GM19324 (cell line): ENCODE measurements at regions not wholly inside any gene's neighbourhood (a gene's known extent, or its start where the extent isn't known, plus 50 kb on each side); places are given as distances from the start of the nearest gene placed in this dataset.
"Not testable (repeated sequence)": the region's sequence is repeated elsewhere in the genome, so short reads cannot be mapped to it uniquely, and the experiment has no call there.

Source experiments
- ATAC-seq: cut with Tn5 transposase; IDR thresholded peaks from one replicate; pipeline ENCODE4 v1.9.1; 2021; ENCODE audit warnings: mild to moderate bottlenecking, moderate library complexity; ENCODE audit not compliant: unreplicated experiment, low FRiP score

- not testable (repeated sequence) for ATAC-seq
Measured at GRCh38 chr7:68728720-68729119, 869.6 kb upstream of the AUTS2 start.

GRCh38 chr7:68729371-68729770, 868.9 kb upstream of the AUTS2 start:
- ATAC-seq, result no peak

GRCh38 chr7:68730194-68730593, 868.1 kb upstream of the AUTS2 start:
- ATAC-seq, result no peak

GRCh38 chr7:68730964-68731363, 867.3 kb upstream of the AUTS2 start:
- no peak for ATAC-seq

GRCh38 chr7:68733219-68734153, 864.8 kb upstream of the AUTS2 start:
- no peak for ATAC-seq

- ATAC-seq, result no peak
Measured at GRCh38 chr7:68734431-68734830, 863.8 kb upstream of the AUTS2 start.

- ATAC-seq, result no peak
Measured at GRCh38 chr7:68739306-68739705, 859.0 kb upstream of the AUTS2 start.

- ATAC-seq, result no peak
Measured at GRCh38 chr7:68744036-68744435, 854.2 kb upstream of the AUTS2 start.

GRCh38 chr7:68748934-68749900, 849.1 kb upstream of the AUTS2 start:
- no peak for ATAC-seq

- ATAC-seq, result no peak
Measured at GRCh38 chr7:68752485-68753178, 845.6 kb upstream of the AUTS2 start.

- ATAC-seq, result no peak
Measured at GRCh38 chr7:68754414-68754813, 843.9 kb upstream of the AUTS2 start.

GRCh38 chr7:68756986-68757495, 841.2 kb upstream of the AUTS2 start:
- ATAC-seq, result no peak

GRCh38 chr7:68760556-68760955, 837.7 kb upstream of the AUTS2 start:
- ATAC-seq, result no peak

GRCh38 chr7:68767462-68767861, 830.8 kb upstream of the AUTS2 start:
- no peak for ATAC-seq

- ATAC-seq, result no peak
Measured at GRCh38 chr7:68770649-68771048, 827.6 kb upstream of the AUTS2 start.

- ATAC-seq, result no peak
Measured at GRCh38 chr7:68776326-68776725, 821.9 kb upstream of the AUTS2 start.

- no peak for ATAC-seq
Measured at GRCh38 chr7:68783684-68784083, 814.6 kb upstream of the AUTS2 start.

- ATAC-seq, result no peak
Measured at GRCh38 chr7:68785036-68785435, 813.2 kb upstream of the AUTS2 start.

GRCh38 chr7:68787566-68787965, 810.7 kb upstream of the AUTS2 start:
- no peak for ATAC-seq

- ATAC-seq, result not testable (repeated sequence)
Measured at GRCh38 chr7:68788529-68788928, 809.7 kb upstream of the AUTS2 start.
